ENCODE measurements at regions not wholly inside any gene's neighbourhood (a gene's known extent, or its start where the extent isn't known, plus 50 kb on each side); places are given as distances from the start of the nearest gene placed in this dataset.

DNA sequence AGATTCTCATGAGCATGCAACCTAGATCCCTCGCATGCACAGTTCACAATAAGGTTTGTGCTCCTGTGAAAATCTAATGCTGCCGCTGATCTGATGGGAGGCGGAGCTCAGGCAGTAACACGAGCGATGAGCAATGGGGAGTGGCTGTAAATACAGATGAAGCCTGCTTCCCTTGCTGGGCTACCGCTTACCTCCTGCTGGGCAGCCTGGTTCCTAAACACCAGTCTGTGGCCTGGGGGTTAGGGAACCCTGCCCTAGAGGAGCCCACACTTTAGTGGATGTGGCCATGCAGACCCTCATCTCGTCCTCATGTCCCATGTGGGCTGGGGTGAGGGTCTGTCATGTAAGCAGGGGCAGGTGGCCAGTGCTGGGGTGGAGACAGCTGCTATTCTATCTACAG lies 417.6 kb downstream of the GLRX3 start:
- no peak for TF ChIP-seq GATA2 (IDR thresholded peaks at IDR 0.05; ENCODE audit: low read depth, low read length)
- no peak for TF ChIP-seq GATA3 (IDR thresholded peaks at IDR 0.05; ENCODE audit: low read depth, low read length)

- TF ChIP-seq GATA2 (IDR thresholded peaks at IDR 0.05; ENCODE audit: low read depth, low read length): no peak
- TF ChIP-seq GATA3 (IDR thresholded peaks at IDR 0.05; ENCODE audit: low read depth, low read length): no peak
Observed at GRCh38 chr10:130554701-130555410, 418.7 kb downstream of the GLRX3 start.

DNA sequence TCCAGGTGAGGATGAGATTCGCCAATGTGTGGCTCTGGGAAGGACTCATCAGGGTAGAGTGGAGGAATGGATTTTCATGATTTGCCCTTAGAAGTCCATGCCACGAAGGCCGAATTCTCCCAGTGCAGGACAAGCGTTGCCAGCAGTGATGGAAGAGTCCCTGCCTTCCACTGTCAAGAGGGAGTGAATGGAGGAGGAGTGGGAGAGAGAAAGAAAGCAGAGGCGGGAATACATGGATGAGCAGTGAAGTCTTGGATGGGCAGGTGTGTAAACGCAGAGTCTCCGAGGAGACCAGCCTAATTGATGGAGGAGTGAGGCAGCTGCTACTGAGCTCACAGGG lies 419.2 kb downstream of the GLRX3 start:
- TF ChIP-seq GATA3 (IDR thresholded peaks at IDR 0.05; ENCODE audit: low read depth, low read length) (no peak), GATA2 (IDR thresholded peaks at IDR 0.05; ENCODE audit: low read depth, low read length) (no peak)

DNA sequence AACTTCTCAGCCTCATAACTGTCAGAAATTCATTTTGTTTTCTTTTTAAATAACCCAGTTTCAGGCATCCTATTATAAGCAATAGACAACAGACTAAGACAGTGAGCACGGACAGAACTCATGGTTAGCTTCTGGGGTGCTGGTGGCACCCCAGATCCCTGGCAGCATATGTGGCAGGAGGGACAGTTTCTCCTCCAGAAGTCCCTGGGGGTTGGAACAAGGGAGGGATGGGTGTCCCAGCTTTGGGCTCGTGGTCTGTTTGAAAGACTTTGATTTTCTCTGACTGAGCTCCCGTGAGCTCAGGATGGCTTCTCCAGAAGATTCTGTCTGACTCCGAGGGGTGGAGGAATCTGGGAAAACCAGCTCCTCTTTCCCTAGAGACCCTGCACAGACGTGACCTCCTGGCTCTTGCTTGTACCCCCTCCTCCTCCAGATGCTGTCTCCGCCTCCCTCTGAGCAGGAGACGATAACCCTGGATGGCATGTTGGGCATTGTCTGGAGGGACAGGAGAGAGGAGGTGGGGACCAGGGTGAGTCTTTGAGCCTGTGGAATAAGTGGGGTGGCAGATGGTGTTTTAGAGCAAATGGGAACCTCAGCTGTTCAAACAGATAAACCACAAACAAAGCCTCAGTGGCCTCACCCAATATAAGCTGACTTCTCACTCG lies 421.1 kb downstream of the GLRX3 start:
- no peak for TF ChIP-seq GATA2 (IDR thresholded peaks at IDR 0.05; ENCODE audit: low read depth, low read length)
- no peak for TF ChIP-seq GATA3 (IDR thresholded peaks at IDR 0.05; ENCODE audit: low read depth, low read length)

- no peak for TF ChIP-seq GATA2 (IDR thresholded peaks at IDR 0.05; ENCODE audit: low read depth, low read length)
- no peak for TF ChIP-seq GATA3 (IDR thresholded peaks at IDR 0.05; ENCODE audit: low read depth, low read length)
Observed at GRCh38 chr10:130558746-130559546, 422.8 kb downstream of the GLRX3 start.

GRCh38 chr10:130559547-130559880 lies 423.3 kb downstream of the GLRX3 start:
- TF ChIP-seq GATA3 (IDR thresholded peaks at IDR 0.05; ENCODE audit: low read depth, low read length) (no peak), GATA2 (IDR thresholded peaks at IDR 0.05; ENCODE audit: low read depth, low read length) (no peak)

GRCh38 chr10:130560116-130560515 lies 423.9 kb downstream of the GLRX3 start:
- TF ChIP-seq GATA2 (IDR thresholded peaks at IDR 0.05; ENCODE audit: low read depth, low read length) (no peak), GATA3 (IDR thresholded peaks at IDR 0.05; ENCODE audit: low read depth, low read length) (no peak)

- no peak for TF ChIP-seq GATA3 (IDR thresholded peaks at IDR 0.05; ENCODE audit: low read depth, low read length)
Observed at GRCh38 chr10:130560573-130560972, 424.4 kb downstream of the GLRX3 start.

GRCh38 chr10:130561681-130562080 lies 425.5 kb downstream of the GLRX3 start:
- TF ChIP-seq GATA3 (IDR thresholded peaks at IDR 0.05; ENCODE audit: low read depth, low read length) (no peak), GATA2 (IDR thresholded peaks at IDR 0.05; ENCODE audit: low read depth, low read length) (no peak)

GRCh38 chr10:130567011-130567410 lies 430.8 kb downstream of the GLRX3 start:
- TF ChIP-seq GATA2 (IDR thresholded peaks at IDR 0.05; ENCODE audit: low read depth, low read length) (no peak), GATA3 (IDR thresholded peaks at IDR 0.05; ENCODE audit: low read depth, low read length) (no peak)

- TF ChIP-seq GATA2 (IDR thresholded peaks at IDR 0.05; ENCODE audit: low read depth, low read length) (no peak), GATA3 (IDR thresholded peaks at IDR 0.05; ENCODE audit: low read depth, low read length) (no peak)
Observed at GRCh38 chr10:130567436-130567835, 431.2 kb downstream of the GLRX3 start.

- TF ChIP-seq GATA3 (IDR thresholded peaks at IDR 0.05; ENCODE audit: low read depth, low read length) (no peak), GATA2 (IDR thresholded peaks at IDR 0.05; ENCODE audit: low read depth, low read length) (no peak)
Observed at GRCh38 chr10:130568246-130568645, 432.1 kb downstream of the GLRX3 start.

GRCh38 chr10:130570074-130570473 lies 433.9 kb downstream of the GLRX3 start:
- TF ChIP-seq GATA2 (IDR thresholded peaks at IDR 0.05; ENCODE audit: low read depth, low read length) (no peak), GATA3 (IDR thresholded peaks at IDR 0.05; ENCODE audit: low read depth, low read length) (no peak)

- TF ChIP-seq GATA2 (IDR thresholded peaks at IDR 0.05; ENCODE audit: low read depth, low read length) (no peak), GATA3 (IDR thresholded peaks at IDR 0.05; ENCODE audit: low read depth, low read length) (no peak)
Observed at GRCh38 chr10:130571674-130572073, 435.5 kb downstream of the GLRX3 start.

DNA sequence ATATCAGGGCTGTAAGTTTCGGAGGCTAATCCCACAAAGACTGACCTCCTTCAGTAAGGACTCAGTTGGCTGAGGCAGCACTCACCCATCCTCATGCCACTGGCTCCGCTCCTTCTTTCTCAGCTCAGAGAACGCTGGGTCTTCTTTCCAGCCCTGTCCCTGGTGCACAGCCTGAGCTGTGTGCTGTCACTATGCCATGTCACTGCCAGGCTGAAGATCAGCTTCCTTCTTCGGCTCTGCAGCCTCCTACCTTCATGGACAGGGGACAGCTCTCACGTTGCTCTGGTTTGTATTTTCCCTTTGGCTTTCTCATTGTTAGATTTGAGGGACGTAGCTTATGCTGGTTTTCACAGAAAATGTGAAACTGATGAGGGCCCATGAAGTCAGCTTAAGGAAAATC lies 437.3 kb downstream of the GLRX3 start:
- TF ChIP-seq GATA3 (IDR thresholded peaks at IDR 0.05; ENCODE audit: low read depth, low read length) (no peak), GATA2 (IDR thresholded peaks at IDR 0.05; ENCODE audit: low read depth, low read length) (no peak)

Data from SH-SY5Y (cell line).